ENCODE measurements at regions not wholly inside any gene's neighbourhood (a gene's known extent, or its start where the extent isn't known, plus 50 kb on each side); places are given as distances from the start of the nearest gene placed in this dataset.
"Not testable (repeated sequence)": the region's sequence is repeated elsewhere in the genome, so short reads cannot be mapped to it uniquely, and the experiment has no call there.

DNA sequence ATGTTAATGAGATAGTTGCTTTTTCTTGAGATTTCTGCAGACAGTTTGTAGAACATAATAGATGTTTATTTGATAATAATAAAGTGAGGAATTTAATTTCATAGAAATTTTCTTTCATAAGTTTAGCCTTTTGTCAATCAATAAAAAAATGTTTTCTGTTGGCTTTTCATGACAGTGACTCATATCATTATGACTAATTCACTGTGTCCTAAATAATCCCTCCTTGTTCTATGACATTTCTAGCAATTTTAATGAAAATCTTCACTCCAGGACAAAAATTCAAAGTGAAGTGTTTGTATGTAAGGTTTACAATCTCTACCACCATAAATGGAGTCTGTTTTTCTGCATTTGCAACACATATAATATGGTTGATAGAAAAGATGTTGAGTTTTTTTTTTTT is 109.9 kb downstream of the UTRN start:
- DNase-seq (ENCODE audit: low read depth in 2 of 2), result no peak

DNA sequence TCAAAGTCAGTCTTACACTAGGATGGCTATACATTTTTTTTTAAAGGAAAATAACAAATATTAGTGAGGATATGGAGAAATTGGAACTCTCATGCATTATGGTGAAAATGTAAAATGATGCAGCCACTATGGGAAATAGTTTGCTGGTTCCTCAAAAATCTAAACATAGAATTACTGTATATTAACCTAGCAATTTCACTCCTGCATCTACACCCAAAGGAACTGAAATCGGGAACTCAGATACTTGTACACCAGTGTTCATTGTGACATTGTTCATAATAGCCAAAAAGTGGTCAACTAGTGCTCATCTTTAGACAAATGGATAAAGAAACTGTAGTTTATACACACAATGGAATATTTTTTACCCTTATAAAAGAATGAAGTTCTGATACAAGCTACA is 110.7 kb downstream of the UTRN start:
- no peak for DNase-seq (ENCODE audit: low read depth in 2 of 2)

DNA sequence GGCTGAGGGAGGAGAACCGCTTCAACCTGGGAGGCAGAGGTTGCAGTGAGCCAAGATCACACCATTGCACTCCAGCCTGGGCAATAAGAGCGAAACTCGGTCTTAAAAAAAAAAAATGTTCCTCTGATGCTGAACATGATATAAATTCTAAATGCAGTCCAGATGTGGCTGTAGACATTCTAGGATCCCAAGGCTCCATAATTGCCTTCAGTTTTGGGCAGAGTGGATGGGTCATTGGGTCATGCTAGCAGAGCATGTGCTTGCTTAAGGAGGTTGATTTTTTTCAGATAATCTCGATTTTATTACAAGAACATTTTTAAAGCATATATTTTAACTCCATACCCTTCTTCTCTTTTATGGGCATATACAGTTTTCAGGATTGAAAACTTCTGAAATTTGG is 112.0 kb downstream of the UTRN start:
- no peak for DNase-seq (ENCODE audit: low read depth in 2 of 2)

DNA sequence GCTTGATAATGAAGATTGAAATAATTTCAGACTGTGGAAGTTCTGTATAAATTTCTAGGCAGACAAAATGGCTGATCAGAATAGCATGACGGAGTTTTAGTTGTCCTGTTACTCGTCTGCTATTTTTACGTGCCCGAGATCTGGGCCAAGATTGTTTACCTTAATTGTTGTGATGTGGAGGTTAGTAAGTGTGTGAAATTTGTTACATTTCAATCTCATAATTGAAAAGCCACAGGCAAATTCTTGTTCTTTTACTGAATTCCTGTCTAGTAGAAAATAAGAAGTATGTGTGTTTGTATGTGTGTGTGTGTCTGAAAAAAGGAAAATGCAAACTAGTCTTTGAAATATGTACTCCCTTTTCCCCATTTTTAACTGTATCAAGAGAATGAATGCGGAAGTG is 115.2 kb downstream of the UTRN start:
- DNase-seq (ENCODE audit: low read depth in 2 of 2), result no peak

DNA sequence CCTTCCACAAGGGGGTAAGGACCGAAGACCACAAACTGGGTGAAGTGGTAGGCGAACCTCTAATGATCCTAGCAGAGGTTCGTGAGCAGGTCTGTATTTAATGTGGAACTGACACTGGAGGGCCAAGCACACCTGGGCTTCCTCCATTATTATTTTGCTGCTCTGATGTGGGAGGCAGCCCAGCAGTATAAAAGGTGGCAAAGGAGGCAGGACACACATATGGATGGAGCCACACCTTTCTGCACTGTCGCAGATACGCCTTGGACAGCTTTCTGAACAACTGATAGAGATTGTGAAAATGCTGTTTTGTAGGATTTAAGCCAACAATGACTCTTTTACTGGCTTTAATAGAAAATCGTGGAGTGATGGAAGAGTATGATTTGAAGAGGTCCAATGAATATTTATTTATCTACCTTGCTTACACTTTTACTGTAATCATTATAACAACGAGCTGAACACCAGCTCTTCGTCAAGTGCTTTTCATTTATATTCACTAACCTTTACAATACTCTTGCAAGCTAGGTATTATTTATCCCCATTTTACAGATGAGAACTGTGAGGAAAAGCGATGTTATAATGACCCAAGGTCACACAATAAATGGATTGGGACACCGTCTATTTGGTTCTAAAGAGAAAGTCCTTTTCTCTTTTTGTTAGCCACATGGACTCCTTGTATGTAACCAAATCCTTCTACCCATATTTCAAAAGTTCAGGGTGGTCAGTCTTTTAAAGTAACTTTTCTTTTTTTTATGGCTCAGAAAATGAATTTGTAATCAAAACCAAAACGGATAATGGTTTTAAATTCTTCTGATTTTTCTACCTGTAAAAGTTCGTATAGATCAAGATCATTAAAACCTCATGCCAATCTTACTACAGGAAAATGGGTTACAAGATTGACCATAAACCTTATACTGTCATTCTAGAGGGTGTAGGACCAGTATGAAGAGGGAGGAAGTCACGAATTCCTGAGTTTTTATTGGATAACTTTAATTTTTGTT is 116.9 kb downstream of the UTRN start:
- no peak for DNase-seq (ENCODE audit: low read depth in 2 of 2)

DNA sequence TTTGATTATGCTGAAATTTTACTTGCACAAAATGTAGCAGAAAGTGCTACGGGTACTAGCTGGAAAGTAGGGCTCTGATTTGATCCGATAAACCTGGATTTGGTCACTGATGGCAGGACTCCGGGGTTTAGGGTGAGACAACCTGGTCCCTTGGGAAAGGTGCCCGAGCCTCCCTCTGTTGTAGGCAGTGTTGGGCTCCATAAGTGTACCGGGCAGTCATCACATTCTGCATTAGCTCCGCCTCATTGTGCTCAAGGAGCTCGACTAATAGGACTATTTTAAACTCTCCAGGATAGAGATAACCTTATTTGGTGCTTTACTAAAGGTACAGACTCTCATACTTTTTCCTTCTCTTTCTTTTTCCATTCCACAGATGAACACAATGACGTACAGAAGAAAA is 117.6 kb downstream of the UTRN start:
- no peak for DNase-seq (ENCODE audit: low read depth in 2 of 2)

DNA sequence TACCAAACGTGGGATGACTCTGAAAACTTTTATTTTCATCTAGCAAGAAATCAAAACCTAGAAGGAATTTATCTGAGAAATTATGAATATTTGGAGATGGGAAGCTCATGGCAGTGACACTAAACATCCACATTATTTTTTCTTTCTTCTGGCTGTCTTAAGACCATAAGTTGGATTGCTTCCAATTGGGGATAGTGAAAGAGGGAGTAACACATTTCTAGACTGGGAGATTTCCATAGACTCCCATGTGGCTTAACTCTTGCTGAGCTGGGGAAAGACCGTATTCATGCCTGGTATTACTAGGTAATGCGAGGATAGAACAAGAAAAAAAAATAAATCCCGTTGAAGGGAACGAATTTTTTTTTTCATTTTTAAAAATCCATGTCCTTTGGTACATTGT is 120.0 kb downstream of the UTRN start:
- DNase-seq (ENCODE audit: low read depth in 2 of 2), result no peak

DNA sequence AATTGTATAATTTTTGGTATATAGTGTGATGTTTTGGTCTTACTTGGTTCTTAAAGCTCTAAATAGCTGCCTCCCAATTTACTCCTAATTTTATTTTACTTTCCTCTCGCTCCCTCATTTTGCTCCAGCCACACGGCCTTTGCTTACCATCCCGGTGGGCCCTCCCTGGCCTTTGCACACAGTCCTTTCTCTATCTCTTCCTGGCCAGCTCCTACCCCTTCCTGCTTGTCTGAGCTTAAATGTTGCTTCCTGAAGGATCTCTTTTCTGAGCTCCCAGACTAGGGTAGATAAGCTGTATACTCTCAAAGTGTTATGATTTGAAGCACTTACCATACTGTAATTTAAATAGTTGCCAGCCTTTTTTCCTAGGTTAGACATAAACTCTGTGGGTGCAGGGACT is 121.7 kb downstream of the UTRN start:
- DNase-seq (ENCODE audit: low read depth in 2 of 2), result no peak

DNA sequence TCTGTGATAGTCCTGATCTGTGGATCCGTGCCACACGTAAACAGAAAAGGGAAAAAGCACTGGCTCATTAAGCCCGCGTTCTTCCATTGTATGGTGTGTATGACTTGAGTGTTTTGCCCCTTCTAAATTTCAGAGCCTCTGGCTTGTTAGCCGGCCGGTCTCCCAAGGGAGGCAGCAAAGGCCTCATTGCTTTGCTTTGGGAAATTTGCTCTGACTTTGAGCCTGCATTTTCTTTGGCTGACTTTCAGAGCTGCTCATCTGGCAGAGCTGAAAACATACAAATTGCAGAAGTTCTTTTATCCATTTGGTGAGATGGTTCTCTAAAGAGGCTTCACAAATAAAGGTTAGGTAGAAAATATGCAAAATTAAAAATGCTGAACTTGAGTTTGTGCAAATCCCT is 123.0 kb downstream of the UTRN start:
- DNase-seq (ENCODE audit: low read depth in 2 of 2), result no peak

DNA sequence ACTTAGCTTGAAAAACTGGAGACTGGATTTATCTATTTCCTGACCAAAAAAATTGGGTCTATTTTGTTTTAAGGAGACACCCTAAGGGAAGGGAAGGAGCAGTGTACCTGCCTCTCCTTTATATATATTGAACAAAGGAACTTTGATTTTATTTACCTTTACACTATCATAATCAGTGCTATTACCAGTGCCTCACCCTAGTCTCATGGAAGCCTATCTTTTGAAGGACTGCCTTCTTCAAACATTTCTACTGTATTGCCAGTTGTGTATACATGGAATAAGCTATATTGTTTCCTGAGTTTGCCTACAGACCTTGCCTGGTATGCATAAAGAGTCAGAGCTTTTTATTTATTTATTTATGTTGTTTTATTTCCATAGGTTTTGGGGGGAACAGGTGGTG is 124.9 kb downstream of the UTRN start:
- no peak for DNase-seq (ENCODE audit: low read depth in 2 of 2)

DNA sequence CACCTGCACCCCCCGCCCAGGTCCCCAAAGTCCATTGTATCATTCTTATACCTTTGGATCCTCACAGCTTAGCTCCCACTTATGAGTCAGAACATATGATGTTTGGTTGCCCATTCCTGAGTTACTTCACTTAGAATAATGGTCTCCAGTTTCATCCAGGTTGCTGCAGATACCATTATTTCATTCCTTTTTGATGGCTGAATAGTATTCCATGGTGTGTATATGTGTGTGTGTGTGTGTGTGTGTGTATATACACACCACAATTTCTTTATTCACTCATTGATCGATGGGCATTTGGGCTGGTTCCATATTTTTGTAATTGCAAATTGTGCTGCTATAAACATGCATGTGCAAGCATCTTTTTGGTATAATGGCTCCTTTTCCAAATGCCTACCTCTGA is 125.4 kb downstream of the UTRN start:
- not testable (repeated sequence) for DNase-seq (ENCODE audit: low read depth in 2 of 2)

DNA sequence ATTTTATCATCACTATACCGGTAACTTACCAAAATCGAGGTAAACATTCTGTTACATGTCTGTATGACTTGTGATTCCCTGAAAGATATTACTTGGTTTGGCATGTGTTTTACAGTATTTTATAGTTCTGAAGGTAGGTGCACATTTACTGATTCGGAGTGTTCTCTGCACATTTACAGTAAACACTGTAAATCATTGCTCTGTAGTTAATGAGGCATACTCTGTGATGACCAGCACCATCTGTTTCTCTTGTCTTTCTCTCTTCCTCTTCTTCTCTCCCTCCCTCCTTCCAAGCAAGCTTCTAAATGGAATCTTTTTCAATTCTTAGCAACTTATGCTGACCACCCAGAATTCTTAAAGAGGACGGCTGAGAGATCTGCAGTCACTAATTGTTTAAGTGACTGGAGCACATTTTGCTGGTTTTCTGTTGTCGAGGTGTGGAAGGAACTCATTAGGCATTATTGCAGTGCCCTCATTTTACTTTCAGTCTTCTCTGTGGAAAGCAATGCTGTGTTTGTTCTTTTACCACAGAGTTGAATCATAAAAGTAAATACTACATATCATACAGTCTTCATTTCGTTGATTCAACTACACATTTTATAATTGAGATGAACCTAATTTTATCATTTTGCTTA is 126.5 kb downstream of the UTRN start:
- no peak for DNase-seq (ENCODE audit: low read depth in 2 of 2)

DNA sequence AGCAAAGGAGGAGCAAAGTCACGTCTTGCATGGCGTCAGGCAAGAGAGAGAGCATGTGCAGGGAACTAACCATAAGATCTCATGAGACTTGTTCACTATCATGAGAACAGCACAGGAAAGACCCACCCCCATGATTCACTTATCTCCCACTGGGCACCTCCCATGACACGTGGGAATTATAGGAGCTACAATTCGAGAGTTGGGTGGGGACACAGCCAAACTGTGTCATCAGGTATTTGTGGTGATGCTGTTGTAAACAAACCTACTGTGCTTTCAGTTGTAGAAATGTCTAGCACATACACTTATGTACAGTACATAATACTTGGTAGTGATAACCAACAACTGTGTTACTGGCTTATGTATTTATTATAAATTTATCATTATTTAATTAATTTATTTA is 128.3 kb downstream of the UTRN start:
- no peak for DNase-seq (ENCODE audit: low read depth in 2 of 2)

DNA sequence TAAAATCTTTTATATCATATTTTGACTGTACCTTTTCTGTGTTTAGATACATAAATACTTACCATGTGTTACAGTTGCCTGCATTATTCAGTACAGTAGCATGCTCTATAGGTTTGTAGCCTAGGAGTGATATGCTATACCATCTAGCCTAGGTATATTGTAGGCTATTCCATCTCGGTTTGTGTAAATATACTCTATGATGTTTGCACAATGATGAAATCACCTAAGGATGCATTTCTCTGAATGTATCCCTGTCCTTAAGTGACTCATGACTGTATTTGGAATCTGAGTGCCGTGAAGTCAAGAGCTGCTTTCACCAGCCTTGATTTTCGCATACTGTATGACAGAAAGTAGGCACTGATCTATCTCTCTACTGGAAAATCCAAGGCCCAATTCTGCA is 129.9 kb downstream of the UTRN start:
- DNase-seq (ENCODE audit: low read depth in 2 of 2), result no peak

DNA sequence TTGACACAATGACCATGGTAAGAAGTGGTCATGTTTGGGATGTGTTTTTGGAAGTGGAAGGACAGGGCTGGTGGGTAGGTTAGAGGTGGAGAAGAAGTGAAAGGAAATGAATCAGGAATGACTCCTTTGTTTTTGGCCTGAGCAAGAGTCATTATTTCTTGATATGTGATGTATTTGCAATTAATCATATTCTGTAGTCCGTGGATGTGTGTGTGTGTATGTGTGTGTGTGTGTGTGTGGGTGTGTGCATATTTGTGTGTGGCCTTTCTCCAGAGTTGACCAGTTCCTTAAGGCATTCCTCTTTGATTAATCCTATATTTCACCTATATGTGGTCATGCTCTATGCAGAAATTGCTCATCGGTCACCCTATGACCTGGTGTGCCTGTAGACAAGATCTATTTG is 130.7 kb downstream of the UTRN start:
- DNase-seq (ENCODE audit: low read depth in 2 of 2), result no peak

DNA sequence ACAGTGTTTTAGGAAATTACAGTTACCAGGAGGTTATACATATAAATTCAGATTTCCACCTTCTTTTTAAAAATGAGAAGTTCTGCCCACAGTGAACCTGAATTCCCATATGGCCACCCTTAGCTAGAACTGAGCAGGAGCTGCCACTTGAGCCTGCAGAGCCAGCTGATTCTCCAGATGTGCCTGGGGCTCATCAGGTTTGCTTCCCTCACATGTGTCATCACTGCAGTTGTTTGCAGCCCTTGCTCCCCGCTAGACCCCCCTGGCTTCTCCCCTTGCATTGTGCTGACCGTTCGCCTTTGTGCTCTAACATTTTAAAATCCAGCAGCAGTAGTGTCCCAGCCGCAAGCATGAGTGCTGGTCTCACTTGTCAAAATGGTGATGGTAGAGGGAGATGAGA is 131.1 kb downstream of the UTRN start:
- DNase-seq (ENCODE audit: low read depth in 2 of 2), result no peak

DNA sequence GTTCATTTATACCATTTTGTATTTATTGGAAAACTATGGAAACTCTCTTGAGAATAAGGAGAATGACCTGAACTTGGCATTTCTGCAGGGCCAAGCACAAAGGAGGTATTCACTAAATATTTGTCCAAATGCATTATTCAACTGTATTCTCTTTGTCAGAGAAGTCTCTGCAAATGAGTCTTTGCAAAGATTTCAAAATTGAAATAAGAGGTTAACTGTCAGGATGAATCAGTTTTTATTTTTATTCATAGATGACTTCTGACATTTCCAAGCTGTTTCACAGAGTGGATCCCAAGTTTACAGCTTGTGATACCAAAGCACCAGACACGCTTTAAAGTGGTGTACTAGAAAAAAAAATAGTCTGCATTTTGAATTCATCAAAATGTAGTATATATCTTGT is 131.6 kb downstream of the UTRN start:
- DNase-seq (ENCODE audit: low read depth in 2 of 2), result no peak

DNA sequence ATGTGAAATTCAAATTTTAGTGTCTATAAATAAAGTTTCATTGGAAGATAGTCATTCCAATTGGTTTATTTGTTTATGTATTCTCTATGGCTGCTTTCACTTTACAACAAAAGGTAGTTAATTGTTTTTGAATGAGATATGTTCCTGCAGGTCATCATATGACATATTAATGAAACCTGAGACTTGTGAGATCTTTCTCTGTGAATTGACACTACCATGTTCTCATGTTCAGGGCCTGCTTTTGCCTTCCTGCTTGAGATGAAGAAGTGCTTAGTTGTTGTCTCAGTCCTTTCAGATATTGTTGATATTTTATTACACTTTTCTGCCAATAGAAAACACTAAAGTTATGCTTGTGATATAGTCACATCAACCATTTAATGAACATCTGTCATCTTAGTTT is 132.5 kb downstream of the UTRN start:
- DNase-seq (ENCODE audit: low read depth in 2 of 2), result no peak

DNA sequence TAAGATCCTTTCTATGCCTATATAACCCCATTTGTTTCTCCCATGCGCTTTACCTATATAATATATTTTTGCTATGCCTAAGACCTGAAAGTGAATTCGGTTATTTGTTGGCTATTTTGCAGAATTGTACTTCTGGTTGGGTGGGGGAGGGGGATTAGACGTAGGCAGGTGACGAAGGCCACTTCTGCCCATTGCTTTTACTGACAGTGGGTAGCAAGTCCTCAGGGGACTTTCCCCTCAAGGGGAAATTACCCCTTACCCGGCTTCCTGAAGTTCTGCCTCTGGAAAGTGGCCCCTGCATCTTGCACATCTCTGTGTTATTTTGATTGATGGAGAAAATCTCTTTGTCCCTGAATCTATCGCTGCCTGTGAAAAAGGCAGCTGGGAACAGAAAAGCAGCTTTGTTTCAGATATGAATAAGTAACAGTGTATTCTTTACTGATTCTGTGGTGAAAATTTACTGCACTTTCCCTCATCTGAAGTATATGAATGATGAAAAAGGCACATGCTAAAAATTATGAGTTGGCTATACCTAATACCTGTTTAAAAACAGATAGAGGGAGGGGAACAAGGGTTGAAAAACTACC is 133.9 kb downstream of the UTRN start:
- no peak for DNase-seq (ENCODE audit: low read depth in 2 of 2)

DNA sequence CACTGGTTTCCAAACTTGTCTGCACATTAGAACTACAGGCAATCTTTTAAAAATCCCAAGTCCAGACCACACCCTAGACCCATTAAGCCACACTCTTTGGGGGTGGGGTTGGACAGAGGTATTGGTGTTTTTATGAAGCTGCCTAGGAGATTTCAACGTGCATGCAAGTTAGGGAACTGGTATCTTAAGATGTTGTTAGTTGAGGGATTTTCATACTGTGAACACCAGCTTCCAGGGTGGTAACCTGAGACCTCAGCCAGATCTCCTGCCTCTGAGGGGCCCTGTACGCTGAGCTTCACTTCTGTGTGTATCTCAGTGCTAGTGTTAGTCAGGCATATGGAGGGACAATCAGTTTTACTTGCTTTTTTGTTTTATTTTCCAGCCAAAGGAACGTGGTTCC is 138.0 kb downstream of the UTRN start:
- DNase-seq (ENCODE audit: low read depth in 2 of 2), result no peak

DNA sequence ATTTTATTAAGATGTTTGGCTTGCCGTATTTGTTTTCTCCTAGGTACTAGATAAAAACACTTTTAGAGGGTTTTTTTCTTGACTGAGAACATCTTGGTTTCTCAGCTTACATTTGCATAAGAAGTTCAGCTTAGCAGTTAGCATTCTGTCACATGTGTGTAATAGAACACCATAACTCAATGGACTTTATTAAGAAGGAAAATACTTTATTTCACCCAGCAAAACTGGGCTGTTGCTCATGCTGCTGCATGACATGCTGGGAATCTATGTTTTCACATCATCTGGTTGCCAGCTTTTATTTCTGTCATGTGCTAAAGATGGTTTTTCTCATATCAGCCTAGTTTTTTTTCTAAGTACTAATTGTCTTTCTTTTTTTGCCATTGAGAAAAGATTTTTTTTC is 144.6 kb downstream of the UTRN start:
- no peak for DNase-seq (ENCODE audit: low read depth in 2 of 2)

DNA sequence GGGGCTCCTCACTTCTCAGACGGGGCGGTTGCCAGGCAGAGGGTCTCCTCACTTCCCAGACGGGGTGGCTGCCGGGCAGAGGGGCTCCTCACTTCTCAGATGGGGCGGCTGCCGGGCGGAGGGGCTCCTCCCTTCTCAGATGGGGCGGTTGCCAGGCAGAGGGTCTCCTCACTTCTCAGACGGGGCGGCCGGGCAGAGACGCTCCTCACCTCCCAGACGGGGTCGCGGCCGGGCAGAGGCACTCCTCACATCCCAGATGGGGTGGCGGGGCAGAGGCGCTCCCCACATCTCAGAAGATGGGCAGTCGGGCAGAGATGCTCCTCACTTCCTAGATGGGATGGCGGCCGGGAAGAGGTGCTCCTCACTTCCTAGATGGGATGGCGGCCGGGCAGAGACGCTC is 148.3 kb downstream of the UTRN start:
- not testable (repeated sequence) for DNase-seq (ENCODE audit: low read depth in 2 of 2)

Measured in stimulated activated CD4-positive, alpha-beta T cell treated with anti-CD3 and anti-CD28 coated beads, Interleukin-12 subunit alpha, Interleukin-12 subunit beta, amount 100 ng/mL, for 24 hours (primary cell).